Parathyroid adenoma (tissue), 2 donors: ENCODE measurements at regions not wholly inside any gene's neighbourhood (a gene's known extent, or its start where the extent isn't known, plus 50 kb on each side); places are given as distances from the start of the nearest gene placed in this dataset.
"Not testable (repeated sequence)": the region's sequence is repeated elsewhere in the genome, so short reads cannot be mapped to it uniquely, and the experiment has no call there.

Experiments
- H2AFZ ChIP-seq: fragments of 300-600 bp; sonication (generic); one replicate; pipeline ENCODE4 v1.7.0; 2017; ENCODE audit warnings: antibody characterized with exemption, mild to moderate bottlenecking
- H3K27ac ChIP-seq: fragments of 300-600 bp; sonication (generic); one replicate; pipeline ENCODE4 v1.7.0; 2017
- H3K27me3 ChIP-seq: fragments of 300-600 bp; sonication (generic); one replicate; pipeline ENCODE4 v1.7.0; 2017; ENCODE audit warnings: low read length; ENCODE audit not compliant: control insufficient read depth, insufficient read depth
- H3K36me3 ChIP-seq: fragments of 300-600 bp; sonication (generic); one replicate; pipeline ENCODE4 v1.7.0; 2017; ENCODE audit warnings: low read length; ENCODE audit not compliant: control insufficient read depth, insufficient read depth
- H3K4me1 ChIP-seq: fragments of 300-600 bp; sonication (generic); one replicate; pipeline ENCODE4 v1.7.0; 2017; ENCODE audit warnings: control low read depth
- H3K4me2 ChIP-seq: fragments of 300-600 bp; sonication (generic); one replicate; pipeline ENCODE4 v1.7.0; 2017; ENCODE audit warnings: low read length
- H3K4me3 ChIP-seq: fragments of 300-600 bp; sonication (generic); one replicate; pipeline ENCODE4 v1.7.0; 2017; ENCODE audit warnings: low read depth, low read length
- H3K79me2 ChIP-seq: fragments of 300-600 bp; sonication (generic); one replicate; pipeline ENCODE4 v1.7.0; 2017; ENCODE audit warnings: control low read depth
- H3K9ac ChIP-seq: fragments of 300-600 bp; sonication (generic); one replicate; pipeline ENCODE4 v1.7.0; 2017; ENCODE audit warnings: mild to moderate bottlenecking
- H3K9me3 ChIP-seq: fragments of 300-600 bp; sonication (generic); one replicate; pipeline ENCODE4 v1.7.0; 2017; ENCODE audit warnings: low read length; ENCODE audit not compliant: control insufficient read depth
- TF ChIP-seq, protein P1 (sequence below): fragments of 300-600 bp; sonication (generic); IDR thresholded peaks from one replicate; pipeline ENCODE4 v1.7.0; 2017; ENCODE audit warnings: antibody characterized with exemption, mild to moderate bottlenecking
- donor health status: primary hyperparathyroidism.

DNA sequence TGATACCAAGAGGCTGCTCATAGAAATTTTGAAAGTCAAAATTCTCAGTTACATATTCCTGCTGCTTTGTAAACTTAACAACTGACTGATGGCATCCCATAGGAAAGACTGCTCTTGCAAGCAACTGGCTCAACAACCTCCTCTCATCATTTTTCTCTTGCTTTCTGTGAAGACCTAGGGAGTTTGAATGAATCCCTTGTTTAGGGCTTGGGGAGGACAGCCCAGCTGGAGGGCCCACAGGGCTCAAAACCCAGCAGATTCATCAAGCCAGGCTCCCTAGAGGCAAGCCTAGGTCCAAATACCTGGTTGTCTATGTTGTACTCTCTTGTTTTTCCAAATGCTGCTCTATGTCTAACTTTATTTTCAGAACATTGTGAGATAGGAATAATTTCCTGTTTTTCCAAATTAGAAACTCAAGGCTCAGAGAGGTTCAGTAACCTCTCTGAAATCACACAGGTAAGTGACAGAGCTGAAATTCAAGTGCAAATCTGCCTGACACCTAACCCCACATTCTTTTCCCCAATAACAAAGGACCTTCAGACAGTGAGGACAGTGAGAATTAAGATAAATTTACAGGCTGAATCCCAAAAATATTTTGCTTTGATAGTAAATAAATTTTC is 558.9 kb upstream of the KLF4 start:
- H3K36me3 ChIP-seq = no peaks in the 10 kb centered on the region
- no peak overlapping the region for H3K4me2 ChIP-seq
- no peaks in the 10 kb centered on the region for H3K9me3 ChIP-seq
- H3K4me3 ChIP-seq = no peak overlapping the region
- TF ChIP-seq, protein P1, sequence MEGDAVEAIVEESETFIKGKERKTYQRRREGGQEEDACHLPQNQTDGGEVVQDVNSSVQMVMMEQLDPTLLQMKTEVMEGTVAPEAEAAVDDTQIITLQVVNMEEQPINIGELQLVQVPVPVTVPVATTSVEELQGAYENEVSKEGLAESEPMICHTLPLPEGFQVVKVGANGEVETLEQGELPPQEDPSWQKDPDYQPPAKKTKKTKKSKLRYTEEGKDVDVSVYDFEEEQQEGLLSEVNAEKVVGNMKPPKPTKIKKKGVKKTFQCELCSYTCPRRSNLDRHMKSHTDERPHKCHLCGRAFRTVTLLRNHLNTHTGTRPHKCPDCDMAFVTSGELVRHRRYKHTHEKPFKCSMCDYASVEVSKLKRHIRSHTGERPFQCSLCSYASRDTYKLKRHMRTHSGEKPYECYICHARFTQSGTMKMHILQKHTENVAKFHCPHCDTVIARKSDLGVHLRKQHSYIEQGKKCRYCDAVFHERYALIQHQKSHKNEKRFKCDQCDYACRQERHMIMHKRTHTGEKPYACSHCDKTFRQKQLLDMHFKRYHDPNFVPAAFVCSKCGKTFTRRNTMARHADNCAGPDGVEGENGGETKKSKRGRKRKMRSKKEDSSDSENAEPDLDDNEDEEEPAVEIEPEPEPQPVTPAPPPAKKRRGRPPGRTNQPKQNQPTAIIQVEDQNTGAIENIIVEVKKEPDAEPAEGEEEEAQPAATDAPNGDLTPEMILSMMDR = no peak
- H3K9ac ChIP-seq = no peak overlapping the region
- H3K4me1 ChIP-seq = no peaks in the 10 kb centered on the region
- no peaks in the 10 kb centered on the region for H3K27me3 ChIP-seq
- no peak overlapping the region for H2AFZ ChIP-seq
- no peaks in the 10 kb centered on the region for H3K79me2 ChIP-seq
- no peak overlapping the region for H3K27ac ChIP-seq

DNA sequence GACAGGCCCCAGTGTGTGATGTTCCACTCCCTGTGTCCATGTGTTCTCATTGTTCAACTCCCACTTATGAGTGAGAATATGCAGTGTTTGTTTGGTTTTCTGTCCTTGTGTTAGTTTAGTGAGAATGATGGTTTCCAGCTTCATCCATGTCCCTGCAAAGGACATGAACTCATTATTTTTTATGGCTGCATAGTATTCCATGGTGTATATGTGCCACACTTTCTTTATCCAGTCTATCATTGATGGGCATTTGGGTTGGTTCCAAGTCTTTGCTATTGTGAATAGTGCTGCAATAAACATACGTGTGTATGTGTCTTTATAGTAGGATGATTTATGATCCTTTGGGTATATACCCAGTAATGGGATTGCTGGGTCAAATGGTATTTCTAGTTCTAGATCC is 558.2 kb upstream of the KLF4 start:
- H3K4me1 ChIP-seq, H2AFZ ChIP-seq, H3K27me3 ChIP-seq, H3K4me3 ChIP-seq, H3K36me3 ChIP-seq, H3K9ac ChIP-seq, H3K4me2 ChIP-seq, H3K9me3 ChIP-seq, H3K79me2 ChIP-seq, H3K27ac ChIP-seq: not testable (repeated sequence)

DNA sequence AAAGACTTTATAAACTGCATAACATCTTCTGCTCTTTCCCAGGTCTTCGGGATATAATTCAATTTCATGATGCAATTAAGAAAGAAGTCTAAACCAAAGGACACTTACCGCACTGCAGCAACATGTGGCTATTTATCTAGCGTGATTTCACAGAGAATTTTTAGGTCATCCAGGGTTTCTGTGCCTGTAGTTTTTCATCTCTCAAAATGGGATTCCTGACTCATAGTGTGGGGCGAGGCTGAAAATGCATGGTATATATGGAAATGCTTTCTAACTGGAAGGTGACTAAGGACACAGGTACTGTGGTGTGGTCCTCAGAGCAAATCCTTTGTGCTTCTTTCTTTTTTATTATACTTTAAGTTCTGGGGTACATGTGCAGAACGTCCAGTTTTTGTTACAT is 557.7 kb upstream of the KLF4 start:
- no peaks in the 10 kb centered on the region for H3K79me2 ChIP-seq
- H3K4me2 ChIP-seq = no peak overlapping the region
- H3K9me3 ChIP-seq = no peaks in the 10 kb centered on the region
- no peaks in the 10 kb centered on the region for H3K36me3 ChIP-seq
- TF ChIP-seq, protein P1 = no peak
- no peak overlapping the region for H3K9ac ChIP-seq
- H3K27me3 ChIP-seq = no peaks in the 10 kb centered on the region
- H3K4me3 ChIP-seq = no peak overlapping the region
- H3K27ac ChIP-seq = no peak overlapping the region
- H3K4me1 ChIP-seq = no peaks in the 10 kb centered on the region
- no peak overlapping the region for H2AFZ ChIP-seq

DNA sequence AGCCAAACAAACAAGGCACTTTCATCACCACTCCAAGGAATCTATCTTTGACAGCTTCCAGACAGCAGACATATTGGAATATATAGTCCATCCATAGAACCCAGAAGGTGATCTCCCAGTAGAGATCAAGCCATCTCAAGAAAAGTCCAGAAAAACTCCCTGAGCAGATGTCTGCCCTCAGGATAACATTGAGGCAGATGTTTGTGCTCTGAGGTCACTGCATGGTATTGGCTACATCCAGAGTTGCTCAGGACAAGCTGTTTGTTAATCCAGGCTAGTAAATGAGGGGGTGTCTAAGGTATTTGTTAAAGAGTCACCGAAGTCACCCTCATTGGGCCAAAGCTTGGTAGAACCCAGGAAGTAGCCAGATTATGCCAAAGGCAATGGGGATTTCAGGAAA is 556.3 kb upstream of the KLF4 start:
- no peak overlapping the region for H3K4me2 ChIP-seq
- H3K4me1 ChIP-seq = no peaks in the 10 kb centered on the region
- H3K36me3 ChIP-seq = no peaks in the 10 kb centered on the region
- H3K9ac ChIP-seq = no peak overlapping the region
- no peak overlapping the region for H3K27ac ChIP-seq
- H3K27me3 ChIP-seq = no peaks in the 10 kb centered on the region
- no peaks in the 10 kb centered on the region for H3K9me3 ChIP-seq
- no peaks in the 10 kb centered on the region for H3K79me2 ChIP-seq
- H3K4me3 ChIP-seq = no peak overlapping the region
- TF ChIP-seq, protein P1 = no peak
- no peak overlapping the region for H2AFZ ChIP-seq

DNA sequence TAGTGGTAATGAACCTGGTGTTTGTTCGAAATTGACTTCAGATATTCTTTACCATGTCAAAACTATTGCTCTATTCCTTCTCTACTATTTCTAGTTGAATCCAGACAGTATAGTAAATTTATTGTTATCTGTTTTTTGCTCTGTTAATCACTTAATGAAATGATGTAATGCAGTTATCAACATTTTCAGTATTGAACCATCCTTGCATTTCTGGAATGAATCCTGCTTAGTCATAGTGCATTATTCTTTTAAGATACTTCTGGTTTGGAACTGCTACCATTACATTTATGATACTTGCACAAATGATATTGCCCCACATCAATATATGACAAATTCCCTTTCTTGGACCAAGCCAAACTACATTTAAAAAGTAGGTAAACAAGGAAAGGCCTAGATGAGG is 554.0 kb upstream of the KLF4 start:
- TF ChIP-seq, protein P1 = no peak
- no peaks in the 10 kb centered on the region for H3K27me3 ChIP-seq
- H3K4me2 ChIP-seq = no peak overlapping the region
- no peaks in the 10 kb centered on the region for H3K4me1 ChIP-seq
- H3K36me3 ChIP-seq = no peaks in the 10 kb centered on the region
- no peaks in the 10 kb centered on the region for H3K9me3 ChIP-seq
- H3K9ac ChIP-seq = no peak overlapping the region
- H3K27ac ChIP-seq = no peak overlapping the region
- no peak overlapping the region for H2AFZ ChIP-seq
- no peak overlapping the region for H3K4me3 ChIP-seq
- no peaks in the 10 kb centered on the region for H3K79me2 ChIP-seq
